HL-60 (cell line): ENCODE measurements at regions not wholly inside any gene's neighbourhood (a gene's known extent, or its start where the extent isn't known, plus 50 kb on each side); places are given as distances from the start of the nearest gene placed in this dataset.

Source experiments
- POLR2AphosphoS5 ChIP-seq: IDR thresholded peaks from 2 replicates; pipeline ENCODE4 v1.6.1; 2012; ENCODE audit warnings: low read depth
- SPI1 ChIP-seq: IDR thresholded peaks from 2 replicates; pipeline ENCODE4 v1.6.1; 2012; ENCODE audit warnings: low read depth, mild to moderate bottlenecking, borderline replicate concordance
- TF ChIP-seq, protein P1 (sequence below): IDR thresholded peaks from one replicate; pipeline ENCODE4 v1.5.1; 2011; ENCODE audit warnings: low read length, control low read depth, inconsistent platforms; ENCODE audit not compliant: insufficient read depth
- TF ChIP-seq, protein P2 (sequence below): IDR thresholded peaks from 2 replicates; pipeline ENCODE4 v1.6.1; 2012; ENCODE audit warnings: low read depth; ENCODE audit not compliant: insufficient replicate concordance

DNA sequence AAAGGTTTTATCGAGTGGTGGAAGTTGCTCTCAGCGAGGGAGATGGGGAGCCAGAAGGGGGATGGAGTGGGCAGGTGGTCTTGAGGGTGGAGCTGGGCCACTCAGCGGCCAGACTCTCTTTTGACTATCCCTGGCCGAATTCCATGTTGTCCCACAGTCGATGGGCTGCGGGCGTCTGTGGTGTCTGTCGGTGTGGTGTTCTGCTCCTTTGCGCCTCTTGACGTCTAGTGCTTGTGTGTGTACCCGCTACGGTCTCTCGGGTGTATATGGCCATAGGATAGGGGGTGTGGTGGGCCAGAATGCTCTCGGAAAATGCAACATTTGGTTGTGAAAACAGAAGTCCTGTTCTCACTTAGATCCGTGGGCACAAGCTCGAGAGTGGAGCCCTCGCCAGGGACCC lies 297.0 kb downstream of the CGGBP1 start:
- TF ChIP-seq, protein P1, sequence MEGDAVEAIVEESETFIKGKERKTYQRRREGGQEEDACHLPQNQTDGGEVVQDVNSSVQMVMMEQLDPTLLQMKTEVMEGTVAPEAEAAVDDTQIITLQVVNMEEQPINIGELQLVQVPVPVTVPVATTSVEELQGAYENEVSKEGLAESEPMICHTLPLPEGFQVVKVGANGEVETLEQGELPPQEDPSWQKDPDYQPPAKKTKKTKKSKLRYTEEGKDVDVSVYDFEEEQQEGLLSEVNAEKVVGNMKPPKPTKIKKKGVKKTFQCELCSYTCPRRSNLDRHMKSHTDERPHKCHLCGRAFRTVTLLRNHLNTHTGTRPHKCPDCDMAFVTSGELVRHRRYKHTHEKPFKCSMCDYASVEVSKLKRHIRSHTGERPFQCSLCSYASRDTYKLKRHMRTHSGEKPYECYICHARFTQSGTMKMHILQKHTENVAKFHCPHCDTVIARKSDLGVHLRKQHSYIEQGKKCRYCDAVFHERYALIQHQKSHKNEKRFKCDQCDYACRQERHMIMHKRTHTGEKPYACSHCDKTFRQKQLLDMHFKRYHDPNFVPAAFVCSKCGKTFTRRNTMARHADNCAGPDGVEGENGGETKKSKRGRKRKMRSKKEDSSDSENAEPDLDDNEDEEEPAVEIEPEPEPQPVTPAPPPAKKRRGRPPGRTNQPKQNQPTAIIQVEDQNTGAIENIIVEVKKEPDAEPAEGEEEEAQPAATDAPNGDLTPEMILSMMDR: no peak
- TF ChIP-seq, protein P2, sequence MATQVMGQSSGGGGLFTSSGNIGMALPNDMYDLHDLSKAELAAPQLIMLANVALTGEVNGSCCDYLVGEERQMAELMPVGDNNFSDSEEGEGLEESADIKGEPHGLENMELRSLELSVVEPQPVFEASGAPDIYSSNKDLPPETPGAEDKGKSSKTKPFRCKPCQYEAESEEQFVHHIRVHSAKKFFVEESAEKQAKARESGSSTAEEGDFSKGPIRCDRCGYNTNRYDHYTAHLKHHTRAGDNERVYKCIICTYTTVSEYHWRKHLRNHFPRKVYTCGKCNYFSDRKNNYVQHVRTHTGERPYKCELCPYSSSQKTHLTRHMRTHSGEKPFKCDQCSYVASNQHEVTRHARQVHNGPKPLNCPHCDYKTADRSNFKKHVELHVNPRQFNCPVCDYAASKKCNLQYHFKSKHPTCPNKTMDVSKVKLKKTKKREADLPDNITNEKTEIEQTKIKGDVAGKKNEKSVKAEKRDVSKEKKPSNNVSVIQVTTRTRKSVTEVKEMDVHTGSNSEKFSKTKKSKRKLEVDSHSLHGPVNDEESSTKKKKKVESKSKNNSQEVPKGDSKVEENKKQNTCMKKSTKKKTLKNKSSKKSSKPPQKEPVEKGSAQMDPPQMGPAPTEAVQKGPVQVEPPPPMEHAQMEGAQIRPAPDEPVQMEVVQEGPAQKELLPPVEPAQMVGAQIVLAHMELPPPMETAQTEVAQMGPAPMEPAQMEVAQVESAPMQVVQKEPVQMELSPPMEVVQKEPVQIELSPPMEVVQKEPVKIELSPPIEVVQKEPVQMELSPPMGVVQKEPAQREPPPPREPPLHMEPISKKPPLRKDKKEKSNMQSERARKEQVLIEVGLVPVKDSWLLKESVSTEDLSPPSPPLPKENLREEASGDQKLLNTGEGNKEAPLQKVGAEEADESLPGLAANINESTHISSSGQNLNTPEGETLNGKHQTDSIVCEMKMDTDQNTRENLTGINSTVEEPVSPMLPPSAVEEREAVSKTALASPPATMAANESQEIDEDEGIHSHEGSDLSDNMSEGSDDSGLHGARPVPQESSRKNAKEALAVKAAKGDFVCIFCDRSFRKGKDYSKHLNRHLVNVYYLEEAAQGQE: no peak
- TF ChIP-seq POLR2AphosphoS5: no peak
- TF ChIP-seq SPI1: no peak
